ENCODE measurements at regions not wholly inside any gene's neighbourhood (a gene's known extent, or its start where the extent isn't known, plus 50 kb on each side); places are given as distances from the start of the nearest gene placed in this dataset.

DNA sequence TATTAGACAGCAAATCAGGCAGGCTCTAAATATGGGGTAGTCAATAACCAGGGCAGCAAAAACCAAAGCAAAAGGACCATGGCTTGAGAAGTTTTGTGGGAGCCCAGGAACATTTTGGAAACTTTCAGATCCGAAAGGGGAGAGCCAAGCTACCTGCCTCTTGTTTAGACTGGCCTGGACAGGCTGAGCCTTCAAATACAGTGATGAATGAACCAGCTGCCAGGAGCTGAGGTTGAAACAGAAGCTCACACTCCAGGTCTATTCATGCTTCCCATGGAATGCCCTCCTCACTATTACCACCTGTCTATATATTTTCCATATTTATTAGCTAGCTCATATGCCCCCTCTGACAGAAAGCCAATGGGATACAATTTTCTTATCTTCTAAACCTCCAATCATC is 150.8 kb upstream of the SLC44A1 start:
- Histone ChIP-seq H3K9me3 (replicated peaks; ENCODE audit: insufficient read depth, low read length) (no peaks in the 10 kb centered on the region), H3K4me1 (ENCODE audit: low read length) (no peaks in the 10 kb centered on the region), H3F3A (ENCODE audit: insufficient read depth, low read length) (no peaks in the 10 kb centered on the region), H3K36me3 (replicated peaks; ENCODE audit: insufficient read depth, low read length) (no peaks in the 10 kb centered on the region), H3K27ac (ENCODE audit: low read length) (no peak overlapping the region), H3K79me2 (ENCODE audit: low read length) (no peaks in the 10 kb centered on the region), H3K4me3 (ENCODE audit: low read length) (no peak overlapping the region), H3K27me3 (replicated peaks; ENCODE audit: insufficient read depth, low read length) (no peaks in the 10 kb centered on the region), H3K9ac (ENCODE audit: low read length) (no peak overlapping the region), H3K9me2 (replicated peaks; ENCODE audit: insufficient read depth, low read length) (no peaks in the 10 kb centered on the region), H4K20me1 (ENCODE audit: insufficient read depth, low read length) (no peaks in the 10 kb centered on the region), H2AFZ (ENCODE audit: low read length) (no peak overlapping the region), H3K4me2 (ENCODE audit: low read depth, low read length) (no peak overlapping the region)
- no peak for DNase-seq
- no peak for TF ChIP-seq EZH2phosphoT487 (IDR thresholded peaks at IDR 0.05; ENCODE audit: low read length)
- TF ChIP-seq EZH2 (optimal IDR thresholded peaks at IDR 0.05; ENCODE audit: low read depth, low read length) = no peak
- no peak for TF ChIP-seq CTCF (IDR thresholded peaks at IDR 0.05; ENCODE audit: low read length)

DNA sequence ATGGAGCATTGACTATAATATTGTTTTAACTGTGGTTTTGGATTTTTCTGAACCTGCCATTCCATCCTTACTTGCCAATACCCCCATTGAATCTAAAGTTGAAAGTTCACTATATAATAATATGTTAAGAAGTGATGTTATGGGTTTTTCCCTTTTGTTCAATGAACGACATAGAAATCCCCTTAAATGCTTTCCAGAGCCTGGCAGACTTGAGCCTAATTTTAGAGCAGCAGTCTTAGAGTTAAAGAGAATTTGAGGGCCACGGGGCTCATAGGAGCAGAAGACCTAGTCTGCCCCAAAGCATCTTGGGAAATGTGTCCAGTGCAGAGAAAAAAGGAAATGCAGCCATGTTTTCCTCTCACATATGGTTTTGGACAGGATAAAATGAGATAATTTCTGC is 146.1 kb upstream of the SLC44A1 start:
- Histone ChIP-seq H3K9me3 (replicated peaks; ENCODE audit: insufficient read depth, low read length) (no peaks in the 10 kb centered on the region), H4K20me1 (ENCODE audit: insufficient read depth, low read length) (no peaks in the 10 kb centered on the region), H3K27me3 (replicated peaks; ENCODE audit: insufficient read depth, low read length) (no peaks in the 10 kb centered on the region), H3K79me2 (ENCODE audit: low read length) (no peaks in the 10 kb centered on the region), H3K9me2 (replicated peaks; ENCODE audit: insufficient read depth, low read length) (no peaks in the 10 kb centered on the region), H3F3A (ENCODE audit: insufficient read depth, low read length) (no peaks in the 10 kb centered on the region), H3K4me2 (ENCODE audit: low read depth, low read length) (no peak overlapping the region), H3K36me3 (replicated peaks; ENCODE audit: insufficient read depth, low read length) (no peaks in the 10 kb centered on the region), H3K9ac (ENCODE audit: low read length) (no peak overlapping the region), H3K4me1 (ENCODE audit: low read length) (no peaks in the 10 kb centered on the region), H3K4me3 (ENCODE audit: low read length) (no peak overlapping the region), H2AFZ (ENCODE audit: low read length) (no peak overlapping the region), H3K27ac (ENCODE audit: low read length) (no peak overlapping the region)
- DNase-seq = no peak
- TF ChIP-seq EZH2 (optimal IDR thresholded peaks at IDR 0.05; ENCODE audit: low read depth, low read length) = no peak
- TF ChIP-seq EZH2phosphoT487 (IDR thresholded peaks at IDR 0.05; ENCODE audit: low read length) = no peak
- TF ChIP-seq CTCF (IDR thresholded peaks at IDR 0.05; ENCODE audit: low read length) = no peak

GRCh38 chr9:105103776-105104175 is 140.7 kb upstream of the SLC44A1 start:
- no peaks in the 10 kb centered on the region for H3F3A ChIP-seq (ENCODE audit: insufficient read depth, low read length)
- no peak for DNase-seq
- H3K4me1 ChIP-seq (ENCODE audit: low read length) = no peaks in the 10 kb centered on the region
- H3K36me3 ChIP-seq (replicated peaks; ENCODE audit: insufficient read depth, low read length) = no peaks in the 10 kb centered on the region
- no peak overlapping the region for H2AFZ ChIP-seq (ENCODE audit: low read length)
- no peaks in the 10 kb centered on the region for H3K27me3 ChIP-seq (replicated peaks; ENCODE audit: insufficient read depth, low read length)
- no peaks in the 10 kb centered on the region for H3K9me2 ChIP-seq (replicated peaks; ENCODE audit: insufficient read depth, low read length)
- H4K20me1 ChIP-seq (ENCODE audit: insufficient read depth, low read length) = no peaks in the 10 kb centered on the region
- H3K79me2 ChIP-seq (ENCODE audit: low read length) = no peaks in the 10 kb centered on the region
- H3K4me2 ChIP-seq (ENCODE audit: low read depth, low read length) = no peak overlapping the region
- no peak for TF ChIP-seq EZH2 (optimal IDR thresholded peaks at IDR 0.05; ENCODE audit: low read depth, low read length)
- no peak for TF ChIP-seq CTCF (IDR thresholded peaks at IDR 0.05; ENCODE audit: low read length)
- no peak for TF ChIP-seq EZH2phosphoT487 (IDR thresholded peaks at IDR 0.05; ENCODE audit: low read length)
- H3K4me3 ChIP-seq (ENCODE audit: low read length) = no peak overlapping the region
- H3K9me3 ChIP-seq (replicated peaks; ENCODE audit: insufficient read depth, low read length) = no peaks in the 10 kb centered on the region
- no peak overlapping the region for H3K9ac ChIP-seq (ENCODE audit: low read length)
- H3K27ac ChIP-seq (ENCODE audit: low read length) = no peak overlapping the region
